MG63 (cell line): ENCODE measurements at regions not wholly inside any gene's neighbourhood (a gene's known extent, or its start where the extent isn't known, plus 50 kb on each side); places are given as distances from the start of the nearest gene placed in this dataset.

Experiments used
- DNase-seq: peaks from one replicate; pipeline ENCODE4 v3.0.0-alpha.2; 2020
- H3K27me3 ChIP-seq: fragments of 250-450 bp; sonication (Bioruptor Pico); 2 replicates; pipeline ENCODE4 v1.5.1; 2020; ENCODE audit warnings: mild to moderate bottlenecking, moderate library complexity
- H3K36me3 ChIP-seq: fragments of 250-450 bp; sonication (Bioruptor Pico); 2 replicates; pipeline ENCODE4 v1.5.1; 2020; ENCODE audit warnings: mild to moderate bottlenecking, moderate library complexity
- H3K4me3 ChIP-seq: fragments of 250-450 bp; sonication (Bioruptor Pico); 2 replicates; pipeline ENCODE4 v1.5.1; 2020; ENCODE audit warnings: mild to moderate bottlenecking, moderate library complexity
- H3K9me3 ChIP-seq: fragments of 250-450 bp; sonication (Bioruptor Pico); 2 replicates; pipeline ENCODE4 v1.5.1; 2020; ENCODE audit warnings: mild to moderate bottlenecking, moderate library complexity

- no peaks in the 10 kb centered on the region for H3K36me3 ChIP-seq
- DNase-seq: no peak
- no peaks in the 10 kb centered on the region for H3K9me3 ChIP-seq
- no peak overlapping the region for H3K4me3 ChIP-seq
- peaks cover 2% of the 10 kb centered on the region; the same call in 1 of the 2 replicates for H3K27me3 ChIP-seq
These were observed 323.7 kb upstream of the CDH4 start for GRCh38 chr20:60928341-60928740.

DNA sequence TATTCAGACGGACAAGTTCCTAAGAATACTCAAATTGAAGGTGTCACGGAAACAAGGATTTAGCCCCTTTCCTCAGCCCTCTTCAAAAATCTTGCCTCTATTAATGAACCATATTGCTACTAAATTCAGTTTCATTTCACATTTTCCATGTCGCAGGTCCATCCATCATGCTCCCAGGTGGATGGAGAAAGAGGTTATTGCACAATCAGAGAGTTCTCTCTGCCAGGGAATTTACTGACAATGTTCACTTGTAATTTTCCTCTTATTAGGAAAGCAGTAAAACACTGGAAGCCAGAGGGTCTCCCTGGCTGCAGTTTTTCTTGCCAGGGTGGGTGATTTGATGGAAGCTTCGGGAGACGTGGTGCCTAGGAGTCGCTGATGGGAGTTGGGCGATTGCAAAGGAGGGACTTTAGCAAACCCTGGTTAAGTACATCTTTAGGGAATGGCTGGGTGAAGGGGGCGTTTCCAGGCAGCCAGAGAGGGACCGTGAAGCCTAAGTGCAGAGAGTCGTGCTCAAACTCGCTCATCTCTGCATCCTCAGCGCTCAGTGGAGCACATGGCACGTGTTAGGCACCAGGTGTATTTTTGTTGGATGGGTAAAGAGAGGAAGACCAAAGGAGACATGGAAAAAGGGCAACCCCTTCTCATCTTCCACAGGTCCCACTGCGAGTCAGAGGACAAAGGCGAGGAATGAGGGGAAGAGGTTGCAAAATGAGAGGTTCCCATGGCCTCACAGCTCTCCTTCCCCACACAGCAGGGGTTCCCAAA lies 321.9 kb upstream of the CDH4 start:
- no peak overlapping the region for H3K4me3 ChIP-seq
- H3K27me3 ChIP-seq: peaks cover 2% of the 10 kb centered on the region; the same call in 1 of the 2 replicates
- no peaks in the 10 kb centered on the region for H3K9me3 ChIP-seq
- DNase-seq: no peak
- no peaks in the 10 kb centered on the region for H3K36me3 ChIP-seq

DNA sequence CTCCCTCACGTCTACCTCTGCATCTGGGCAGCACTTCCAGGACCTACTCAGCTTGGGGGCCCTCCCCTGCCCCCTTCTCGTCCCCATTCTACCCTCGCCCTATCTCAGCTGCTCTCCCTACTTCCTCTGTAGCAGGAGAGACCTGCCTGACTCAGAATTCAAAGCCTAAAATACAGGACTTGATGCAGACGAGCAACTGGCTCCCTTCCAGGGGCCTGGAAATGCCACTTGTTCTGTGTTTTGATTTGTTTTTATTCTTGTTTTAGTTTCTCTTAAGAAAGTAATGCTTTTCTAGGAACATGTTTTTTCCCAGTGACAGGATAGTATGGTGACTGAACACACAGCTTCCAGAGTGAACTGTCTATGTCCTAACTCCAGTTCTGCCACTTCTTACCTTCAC lies 320.4 kb upstream of the CDH4 start:
- H3K27me3 ChIP-seq: peaks cover 2% of the 10 kb centered on the region; the same call in 1 of the 2 replicates
- no peaks in the 10 kb centered on the region for H3K9me3 ChIP-seq
- no peak overlapping the region for H3K4me3 ChIP-seq
- no peaks in the 10 kb centered on the region for H3K36me3 ChIP-seq
- DNase-seq: no peak

DNA sequence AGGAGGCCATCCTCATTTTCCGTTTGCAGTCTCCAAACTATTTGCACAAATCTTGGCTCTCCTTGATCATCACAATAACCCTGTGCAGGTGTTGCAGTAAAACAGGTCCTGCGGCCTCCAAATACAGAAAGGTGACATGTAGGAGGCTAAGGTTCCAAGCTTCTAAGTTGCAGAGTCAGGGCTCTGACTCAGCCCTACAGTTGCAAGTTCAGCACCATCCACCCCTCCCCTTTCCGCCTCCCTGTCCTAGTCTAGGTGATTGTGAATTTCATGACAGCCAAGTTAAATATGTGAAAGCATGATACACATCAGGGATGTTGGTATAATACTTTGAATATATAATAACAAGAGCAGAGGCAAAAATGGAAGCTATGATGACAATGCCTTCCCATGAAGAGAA lies 317.3 kb upstream of the CDH4 start:
- no peaks in the 10 kb centered on the region for H3K36me3 ChIP-seq
- H3K9me3 ChIP-seq: no peaks in the 10 kb centered on the region
- no peak for DNase-seq
- no peak overlapping the region for H3K4me3 ChIP-seq
- H3K27me3 ChIP-seq: no peaks in the 10 kb centered on the region

- Histone ChIP-seq H3K27me3 (no peaks in the 10 kb centered on the region), H3K4me3 (no peak overlapping the region)
These were observed 316.1 kb upstream of the CDH4 start for GRCh38 chr20:60935971-60936370.

GRCh38 chr20:60937585-60937984 lies 314.5 kb upstream of the CDH4 start:
- Histone ChIP-seq H3K4me3 (no peak overlapping the region), H3K36me3 (no peaks in the 10 kb centered on the region), H3K9me3 (no peaks in the 10 kb centered on the region), H3K27me3 (no peaks in the 10 kb centered on the region)
- no peak for DNase-seq

More at GRCh38 chr20:60935971-60936370, 316.1 kb upstream of the CDH4 start:
- Histone ChIP-seq H3K9me3 (no peaks in the 10 kb centered on the region), H3K36me3 (no peaks in the 10 kb centered on the region)
- no peak for DNase-seq

- no peak for DNase-seq
- no peaks in the 10 kb centered on the region for H3K36me3 ChIP-seq
- no peak overlapping the region for H3K4me3 ChIP-seq
- no peaks in the 10 kb centered on the region for H3K27me3 ChIP-seq
- no peaks in the 10 kb centered on the region for H3K9me3 ChIP-seq
These were observed 310.7 kb upstream of the CDH4 start for GRCh38 chr20:60941379-60941778.

DNA sequence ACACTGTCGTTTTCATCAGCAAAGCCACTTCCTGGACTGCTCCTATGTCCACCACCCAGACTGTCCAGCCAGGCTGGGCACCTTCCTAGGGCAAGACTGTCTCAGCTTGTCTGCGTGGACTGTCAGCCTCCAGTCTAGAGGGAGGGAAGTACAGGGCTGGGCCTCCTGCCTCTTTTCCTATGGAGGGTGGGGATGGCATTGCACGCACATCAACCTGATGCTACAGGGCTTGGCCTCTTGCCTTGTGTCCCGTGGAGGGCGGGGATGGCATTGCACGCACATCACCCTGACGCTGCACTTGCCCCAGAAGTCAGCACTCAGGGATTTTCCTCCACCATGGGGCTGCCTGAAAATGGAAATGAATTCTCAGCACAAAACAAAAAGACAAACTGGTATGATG lies 304.2 kb upstream of the CDH4 start:
- H3K9me3 ChIP-seq: no peaks in the 10 kb centered on the region
- DNase-seq: no peak
- H3K4me3 ChIP-seq: no peak overlapping the region
- no peaks in the 10 kb centered on the region for H3K36me3 ChIP-seq
- H3K27me3 ChIP-seq: no peaks in the 10 kb centered on the region

DNA sequence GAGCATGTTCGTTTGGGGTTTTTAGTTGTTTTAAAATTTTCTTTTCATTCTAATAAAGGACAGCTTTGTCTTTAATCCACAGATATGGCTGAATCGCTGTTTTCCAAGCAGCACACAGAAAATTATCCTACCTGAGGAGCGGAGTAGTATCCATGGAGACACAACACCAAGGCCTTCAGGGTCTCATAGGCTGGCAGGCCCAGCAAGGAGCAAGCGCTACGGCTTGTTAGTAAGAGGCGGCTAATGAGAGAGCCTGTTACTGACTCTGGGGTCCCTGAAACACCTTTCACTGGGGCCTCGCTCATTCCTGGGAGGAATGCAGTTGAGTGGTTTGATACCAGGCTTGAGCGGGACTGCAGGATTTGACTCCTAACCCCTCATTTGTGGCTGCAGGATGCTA lies 303.8 kb upstream of the CDH4 start:
- Histone ChIP-seq H3K36me3 (no peaks in the 10 kb centered on the region), H3K27me3 (no peaks in the 10 kb centered on the region), H3K9me3 (no peaks in the 10 kb centered on the region), H3K4me3 (no peak overlapping the region)
- no peak for DNase-seq

DNA sequence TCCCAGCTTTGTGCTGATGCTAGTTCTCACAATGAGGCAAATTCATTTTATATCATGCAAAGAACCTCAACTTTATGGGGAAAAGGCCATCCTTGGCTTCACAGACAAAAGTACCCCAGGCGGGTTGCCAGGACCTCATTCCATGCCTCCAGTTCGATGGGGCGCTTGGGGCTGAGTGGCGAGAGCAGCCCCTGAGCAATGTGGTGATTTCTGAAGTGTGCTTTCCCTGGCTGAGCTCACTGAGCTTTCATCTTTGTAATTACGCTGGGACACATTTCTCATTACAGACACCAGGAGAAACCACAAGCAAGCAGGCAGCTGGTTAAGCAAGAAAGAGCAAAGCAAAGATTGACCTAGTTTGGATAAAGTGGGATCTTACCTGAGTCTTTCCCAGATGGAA lies 301.5 kb upstream of the CDH4 start:
- Histone ChIP-seq H3K4me3 (no peak overlapping the region), H3K36me3 (no peaks in the 10 kb centered on the region), H3K27me3 (no peaks in the 10 kb centered on the region), H3K9me3 (no peaks in the 10 kb centered on the region)
- DNase-seq: no peak

GRCh38 chr20:60950974-60951373 lies 301.1 kb upstream of the CDH4 start:
- Histone ChIP-seq H3K36me3 (no peaks in the 10 kb centered on the region), H3K9me3 (no peaks in the 10 kb centered on the region), H3K4me3 (no peak overlapping the region), H3K27me3 (no peaks in the 10 kb centered on the region)
- DNase-seq: no peak

DNA sequence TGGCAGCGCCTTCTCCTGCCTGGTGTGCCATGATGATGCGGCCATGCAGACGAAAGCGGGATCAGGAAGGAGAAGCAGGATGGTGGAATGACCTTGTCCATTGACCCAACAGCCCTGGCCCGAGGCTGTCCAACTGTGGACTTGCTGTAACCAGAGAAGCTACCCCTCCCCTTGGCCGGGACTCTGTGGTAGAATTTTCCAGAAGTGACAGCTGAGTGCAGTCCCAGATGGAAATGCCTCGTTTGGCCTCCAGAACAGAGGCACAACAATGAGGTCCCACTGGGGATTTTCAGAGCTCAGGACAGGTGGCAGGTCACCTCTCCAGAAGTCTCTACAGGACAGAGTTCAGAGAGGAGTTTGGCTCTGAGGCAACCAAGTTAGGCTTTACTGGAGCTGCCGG lies 299.2 kb upstream of the CDH4 start:
- H3K27me3 ChIP-seq: no peaks in the 10 kb centered on the region
- DNase-seq: no peak
- no peak overlapping the region for H3K4me3 ChIP-seq
- H3K36me3 ChIP-seq: no peaks in the 10 kb centered on the region
- H3K9me3 ChIP-seq: no peaks in the 10 kb centered on the region

GRCh38 chr20:60953321-60953720 lies 298.7 kb upstream of the CDH4 start:
- no peak for DNase-seq
- H3K9me3 ChIP-seq: no peaks in the 10 kb centered on the region
- H3K27me3 ChIP-seq: no peaks in the 10 kb centered on the region
- H3K4me3 ChIP-seq: no peak overlapping the region
- no peaks in the 10 kb centered on the region for H3K36me3 ChIP-seq

DNA sequence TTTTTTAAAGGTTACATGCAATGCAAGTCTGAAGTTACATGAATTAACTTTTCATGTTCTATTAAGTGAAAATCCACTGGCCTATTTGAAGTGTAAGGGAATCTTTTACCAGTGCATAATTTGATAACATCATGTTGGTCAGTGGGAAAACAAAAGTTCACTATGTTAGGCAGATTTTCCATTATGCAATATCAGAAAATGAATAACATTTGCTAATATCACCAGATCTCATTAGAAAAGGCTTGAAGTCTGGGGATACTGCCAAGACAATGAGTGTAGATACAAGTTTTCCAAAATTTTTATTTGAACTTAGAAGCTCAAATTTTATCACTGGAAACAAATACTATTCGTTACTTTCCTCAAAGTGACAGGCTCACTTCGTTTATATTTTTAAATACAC lies 296.4 kb upstream of the CDH4 start:
- DNase-seq: no peak
- Histone ChIP-seq H3K4me3 (no peak overlapping the region), H3K9me3 (no peaks in the 10 kb centered on the region), H3K27me3 (no peaks in the 10 kb centered on the region), H3K36me3 (no peaks in the 10 kb centered on the region)

- no peak for DNase-seq
- H3K9me3 ChIP-seq: no peaks in the 10 kb centered on the region
These were observed 295.9 kb upstream of the CDH4 start for GRCh38 chr20:60956194-60956593.

GRCh38 chr20:60957621-60958020 lies 294.4 kb upstream of the CDH4 start:
- H3K36me3 ChIP-seq: no peaks in the 10 kb centered on the region
- DNase-seq: no peak
- H3K9me3 ChIP-seq: no peaks in the 10 kb centered on the region
- H3K4me3 ChIP-seq: no peak overlapping the region
- no peaks in the 10 kb centered on the region for H3K27me3 ChIP-seq

More at GRCh38 chr20:60956194-60956593, 295.9 kb upstream of the CDH4 start:
- Histone ChIP-seq H3K36me3 (no peaks in the 10 kb centered on the region), H3K27me3 (no peaks in the 10 kb centered on the region), H3K4me3 (no peak overlapping the region)

DNA sequence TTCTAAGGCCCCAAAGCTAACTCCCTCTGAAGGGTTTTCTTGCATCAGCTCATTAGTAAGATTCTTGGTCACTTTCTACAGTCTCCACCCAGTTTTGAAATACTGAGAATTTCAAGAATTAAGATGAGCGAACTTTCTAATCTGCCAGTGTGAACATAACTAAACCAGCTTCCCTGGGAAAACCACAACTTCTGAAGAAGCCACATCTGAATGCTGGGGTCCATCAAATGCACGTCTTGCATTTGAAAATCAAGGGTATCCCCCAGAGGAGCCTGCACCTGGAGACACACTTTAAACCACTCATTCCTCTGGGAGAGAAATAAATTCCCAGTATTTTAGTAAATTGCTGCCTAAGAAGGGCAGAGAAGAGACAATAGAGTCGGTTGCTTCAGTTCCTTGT lies 292.1 kb upstream of the CDH4 start:
- Histone ChIP-seq H3K9me3 (no peaks in the 10 kb centered on the region), H3K36me3 (no peaks in the 10 kb centered on the region), H3K4me3 (no peak overlapping the region), H3K27me3 (no peaks in the 10 kb centered on the region)
- no peak for DNase-seq

- no peaks in the 10 kb centered on the region for H3K9me3 ChIP-seq
- no peak for DNase-seq
- H3K27me3 ChIP-seq: no peaks in the 10 kb centered on the region
- H3K36me3 ChIP-seq: no peaks in the 10 kb centered on the region
- H3K4me3 ChIP-seq: no peak overlapping the region
These were observed 291.6 kb upstream of the CDH4 start for GRCh38 chr20:60960500-60960899.
